GM11168 (cell line): ENCODE measurements at regions not wholly inside any gene's neighbourhood (a gene's known extent, or its start where the extent isn't known, plus 50 kb on each side); places are given as distances from the start of the nearest gene placed in this dataset.
"Not testable (repeated sequence)": the region's sequence is repeated elsewhere in the genome, so short reads cannot be mapped to it uniquely, and the experiment has no call there.

ENCODE experiments used
- in situ Hi-C: fragments of 300-500 bp; cut with MboI; formaldehyde crosslinking; loops from one replicate; pipeline ENCODE4 v1.12.0; 2022; ENCODE audit warnings: low sequenced_read_pairs; ENCODE audit not compliant: unreplicated experiment

DNA sequence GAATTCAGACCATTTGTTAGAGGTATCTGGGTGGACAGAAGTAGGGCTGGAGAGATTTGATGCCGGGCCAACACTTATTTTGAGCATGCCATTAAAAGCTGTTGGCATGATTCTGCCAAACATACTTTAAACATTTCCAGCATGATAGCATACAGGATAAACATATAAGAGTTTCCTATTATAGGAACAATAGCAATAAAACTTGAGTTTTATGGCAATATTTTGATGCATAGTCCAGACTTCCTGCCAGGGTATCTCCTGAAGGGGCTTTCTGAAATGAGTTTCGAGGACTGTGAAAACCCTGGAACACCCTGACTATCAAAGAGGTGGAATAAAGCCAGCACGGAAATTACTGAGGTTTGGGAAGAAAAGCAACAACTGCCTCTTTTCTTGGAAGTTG is 1398.0 kb upstream of the NXPH2 start:
- in situ Hi-C loops: no loop called here

DNA sequence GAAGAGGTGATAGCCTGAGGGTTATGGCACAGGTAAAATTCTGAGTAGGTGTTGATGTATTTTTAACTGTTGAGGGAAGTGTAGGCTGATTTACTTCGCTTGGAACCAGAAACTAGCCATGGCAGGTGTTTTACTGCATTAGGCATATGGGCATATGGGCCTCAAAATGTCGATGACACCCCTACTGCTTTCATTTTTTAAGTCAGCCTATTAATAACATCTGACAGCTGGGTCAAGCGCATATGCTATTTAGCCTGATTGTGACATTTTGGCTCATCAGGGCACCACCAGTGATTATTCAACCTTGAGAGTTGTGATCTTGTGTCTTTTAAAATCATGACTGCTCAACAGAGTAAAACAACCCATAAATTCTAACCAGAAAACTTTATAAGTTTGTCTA is 1396.9 kb upstream of the NXPH2 start:
- in situ Hi-C loops: no loop called here

DNA sequence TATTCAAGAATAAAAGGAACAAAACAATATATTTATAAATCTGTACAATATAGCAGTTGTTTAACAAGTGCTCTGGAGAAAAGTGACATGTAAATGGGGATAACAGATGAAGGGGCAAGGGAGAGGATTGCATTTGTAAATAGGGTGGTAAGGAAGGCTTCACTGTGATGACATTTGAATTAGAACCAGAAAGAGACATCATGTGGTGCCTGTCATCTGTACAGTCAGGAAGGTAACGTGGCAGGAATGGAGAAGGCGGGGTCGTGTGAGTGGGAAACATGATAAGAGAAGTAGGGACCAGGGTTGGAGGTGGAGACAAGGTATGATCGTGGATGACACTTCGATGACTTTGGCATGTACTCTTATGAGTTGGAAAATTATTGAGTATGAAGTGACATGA is 1393.6 kb upstream of the NXPH2 start:
- in situ Hi-C loops: no loop called here

DNA sequence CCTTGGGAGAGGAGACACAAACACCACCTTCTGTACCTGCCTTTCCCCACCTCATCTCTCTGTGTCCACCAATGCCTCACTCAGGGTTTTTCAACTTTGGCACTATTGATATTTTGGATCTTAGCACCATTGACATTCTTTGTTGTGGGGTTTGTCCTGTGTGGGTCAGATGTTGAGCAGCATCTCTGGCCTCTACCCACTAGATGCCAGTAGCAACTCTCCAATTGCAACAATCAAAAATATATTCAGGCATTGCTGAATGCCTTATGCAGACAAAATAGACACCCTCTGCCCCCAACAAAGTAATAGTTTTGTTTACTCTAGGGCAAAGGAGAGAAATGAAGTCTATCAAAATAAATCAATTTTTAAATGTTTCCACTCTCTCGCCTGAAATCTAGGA is 1384.3 kb upstream of the NXPH2 start:
- in situ Hi-C loops: no loop called here

DNA sequence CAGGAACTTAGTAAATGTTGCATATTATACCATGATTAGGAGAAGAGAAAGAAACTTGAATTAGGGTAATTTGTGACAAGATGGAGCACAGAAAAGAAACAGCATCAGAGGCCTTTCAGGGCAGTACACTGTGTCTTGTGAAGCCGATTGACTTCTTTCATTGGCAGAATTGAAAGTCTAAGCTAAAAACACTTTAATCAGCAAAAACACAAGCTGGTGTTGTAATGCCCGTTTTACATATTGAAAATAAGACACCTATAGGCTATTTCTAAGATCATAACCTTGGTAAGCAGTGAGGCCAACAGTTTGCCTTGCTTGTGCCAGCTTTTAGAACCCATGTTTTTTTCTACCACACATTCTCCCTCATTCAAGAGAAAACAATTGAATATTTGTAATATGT is 1378.1 kb upstream of the NXPH2 start:
- in situ Hi-C loops: no loop called here

DNA sequence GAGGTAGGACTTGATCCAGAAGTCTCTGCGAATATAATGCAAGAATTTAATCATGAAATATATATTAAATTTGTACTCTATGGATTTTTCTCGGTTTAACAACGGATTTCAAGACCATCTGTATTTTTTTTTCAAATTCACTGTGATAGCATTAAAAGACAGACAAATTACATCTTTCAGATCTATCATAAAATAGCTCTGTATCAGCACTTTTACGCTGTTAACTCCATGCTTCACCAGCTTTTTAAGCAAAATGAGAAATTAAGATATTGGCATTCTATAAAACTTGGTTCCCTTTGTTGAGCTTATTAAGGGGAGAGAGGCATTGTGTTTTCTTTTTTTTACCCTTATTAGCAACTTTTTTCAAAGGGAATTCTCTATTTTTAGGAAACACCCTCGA is 1377.6 kb upstream of the NXPH2 start:
- in situ Hi-C loops: no loop called here

DNA sequence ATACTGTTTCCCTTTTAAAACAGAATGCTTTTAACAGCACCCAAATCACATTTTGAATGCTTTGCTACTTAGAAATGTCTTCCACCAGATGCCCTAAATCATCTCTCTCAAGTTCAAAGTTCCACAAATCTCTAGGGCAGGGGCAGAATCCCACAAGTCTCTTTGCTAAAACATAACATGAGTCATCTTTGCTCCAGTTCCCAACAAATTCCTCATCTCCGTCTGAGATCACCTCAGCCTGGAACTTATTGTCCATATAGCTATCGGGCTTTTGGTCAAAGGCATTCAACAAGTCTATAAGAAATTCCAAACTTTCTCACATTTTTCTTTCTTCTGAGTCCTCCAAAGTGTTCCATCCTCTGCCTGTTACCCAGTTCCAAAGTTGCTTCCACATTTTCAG is 1374.5 kb upstream of the NXPH2 start:
- in situ Hi-C loops: no loop called here

DNA sequence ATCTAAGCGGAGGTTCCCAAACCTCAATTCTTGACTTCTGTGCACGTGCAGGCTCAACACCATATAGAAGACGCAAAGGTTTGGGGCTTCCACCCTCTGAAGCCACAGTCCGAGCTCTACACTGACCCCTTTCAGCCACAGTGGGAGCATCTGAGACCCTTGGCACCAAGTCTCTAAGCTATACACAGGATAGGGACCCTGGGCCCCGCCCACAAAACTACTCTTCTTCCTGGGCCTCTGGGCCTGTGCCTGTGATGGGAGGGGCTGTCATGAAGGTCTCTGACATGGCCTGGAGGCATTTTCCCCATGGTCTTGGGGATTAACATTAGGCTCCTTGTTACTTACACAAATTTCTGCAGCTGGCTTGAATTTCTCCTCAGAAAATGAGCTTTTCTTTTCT is 1374.1 kb upstream of the NXPH2 start:
- in situ Hi-C loops: no loop called here

DNA sequence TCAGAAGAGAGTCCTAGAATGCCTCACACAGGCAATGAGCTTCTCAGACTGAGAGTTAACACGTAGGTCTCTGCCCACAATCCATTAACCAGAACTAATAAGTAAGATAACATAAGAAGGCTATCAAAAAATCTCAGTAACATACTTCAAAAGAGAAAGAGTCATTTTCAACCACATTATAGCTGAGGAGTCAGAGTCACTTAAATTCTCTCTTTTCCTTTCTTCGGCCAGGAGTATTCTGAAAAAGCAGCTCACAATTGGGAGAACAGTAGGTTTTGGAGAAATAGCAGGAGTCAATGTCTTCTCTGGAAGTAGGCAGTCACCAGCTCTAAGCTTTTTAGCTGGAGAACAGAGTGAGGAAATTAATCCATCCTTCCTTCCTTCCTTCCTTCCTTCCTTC is 1364.4 kb upstream of the NXPH2 start:
- in situ Hi-C loops: no loop called here

DNA sequence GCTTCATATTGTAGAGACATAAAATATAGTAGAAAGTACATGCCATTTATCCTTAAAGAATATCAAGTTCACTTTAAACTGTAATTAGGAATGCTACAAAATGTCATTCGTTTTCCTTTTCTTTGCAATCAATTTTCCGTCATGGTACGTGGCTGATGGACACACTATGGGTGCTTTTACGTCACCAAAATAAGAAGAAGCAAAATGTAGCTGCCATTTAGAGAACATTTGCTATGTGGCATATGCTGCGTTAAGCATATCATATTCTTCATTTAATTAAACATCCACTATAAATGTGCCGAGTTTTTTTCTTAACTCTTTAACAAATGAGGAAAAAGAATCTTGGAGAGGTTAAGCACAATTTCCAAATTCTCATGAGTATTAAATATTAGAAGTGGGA is 1358.5 kb upstream of the NXPH2 start:
- in situ Hi-C loops: no loop called here

DNA sequence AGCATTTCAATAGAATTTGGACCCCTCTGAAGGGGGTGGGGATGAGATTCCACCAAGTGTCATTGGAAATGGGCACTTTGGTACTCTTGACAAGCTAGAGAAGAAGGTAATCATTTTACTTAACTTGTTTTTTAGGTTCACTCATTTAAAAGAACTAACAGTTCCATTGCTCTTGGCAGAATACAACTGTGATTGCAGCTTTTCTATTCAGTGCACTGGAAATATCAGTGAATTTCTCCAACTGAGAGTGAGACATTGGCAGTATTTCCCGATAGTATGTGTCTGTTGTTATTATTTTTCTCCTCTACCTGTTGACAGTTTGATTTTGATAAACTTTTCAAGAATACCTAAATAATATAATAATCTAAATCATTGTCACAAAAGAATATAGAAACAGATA is 1356.7 kb upstream of the NXPH2 start:
- in situ Hi-C loops: no loop called here

DNA sequence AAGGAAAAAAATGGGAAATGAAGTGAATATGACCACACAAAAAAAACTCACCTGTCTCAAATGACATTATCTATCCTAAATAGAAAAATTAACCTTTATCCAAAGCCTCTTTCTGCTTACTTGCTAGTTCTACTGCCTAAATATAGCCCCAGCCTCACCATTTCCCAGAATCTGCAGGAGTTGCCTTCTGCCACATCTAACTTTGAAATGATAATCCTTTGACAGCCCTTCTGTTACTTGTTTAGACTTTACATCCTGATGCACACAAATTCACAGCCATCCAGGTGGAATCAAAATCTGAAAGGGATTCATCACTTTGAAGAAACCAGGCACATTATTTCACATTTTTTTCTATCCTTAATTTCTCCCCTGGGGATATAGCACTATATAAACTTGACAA is 1356.2 kb upstream of the NXPH2 start:
- in situ Hi-C loops: no loop called here

DNA sequence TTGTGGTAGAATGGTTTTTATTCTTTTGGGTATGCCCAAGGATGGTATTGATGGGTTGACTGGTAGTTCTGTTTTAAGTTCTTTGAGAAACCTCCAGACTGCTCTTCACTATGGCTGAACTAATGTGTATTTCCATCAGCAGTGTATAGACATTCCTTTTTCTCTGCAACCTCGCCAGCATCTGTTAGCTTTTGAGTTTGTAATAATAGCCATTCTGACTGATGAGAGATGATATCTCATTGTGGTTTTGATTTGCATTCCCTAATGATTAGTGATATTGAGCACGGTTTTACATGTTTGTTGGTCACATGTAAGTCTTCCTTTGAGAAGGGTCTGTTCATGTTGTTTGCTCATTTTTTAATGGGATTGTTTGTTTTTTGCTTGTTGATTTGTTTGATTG is 1348.7 kb upstream of the NXPH2 start:
- in situ Hi-C loops: no loop called here

DNA sequence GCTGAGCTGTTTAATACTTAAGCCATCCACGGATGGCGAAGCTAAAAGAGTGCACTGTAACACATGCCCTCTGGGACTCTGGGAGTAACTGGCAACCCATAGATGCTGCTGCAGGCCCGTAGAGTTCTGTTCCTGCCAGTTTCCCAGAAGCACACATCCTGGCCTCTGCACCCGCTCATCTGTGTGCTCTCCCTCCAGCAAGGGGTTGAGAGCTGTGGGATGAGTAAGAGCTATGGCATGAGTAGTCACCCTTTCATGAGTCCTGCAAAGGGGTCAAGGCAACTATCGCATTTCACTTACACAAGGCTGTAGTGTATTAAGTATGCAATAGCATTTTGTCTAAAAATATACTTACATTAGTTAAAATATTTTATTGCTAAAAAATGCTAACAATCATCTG is 1341.8 kb upstream of the NXPH2 start:
- in situ Hi-C loops: no loop called here

DNA sequence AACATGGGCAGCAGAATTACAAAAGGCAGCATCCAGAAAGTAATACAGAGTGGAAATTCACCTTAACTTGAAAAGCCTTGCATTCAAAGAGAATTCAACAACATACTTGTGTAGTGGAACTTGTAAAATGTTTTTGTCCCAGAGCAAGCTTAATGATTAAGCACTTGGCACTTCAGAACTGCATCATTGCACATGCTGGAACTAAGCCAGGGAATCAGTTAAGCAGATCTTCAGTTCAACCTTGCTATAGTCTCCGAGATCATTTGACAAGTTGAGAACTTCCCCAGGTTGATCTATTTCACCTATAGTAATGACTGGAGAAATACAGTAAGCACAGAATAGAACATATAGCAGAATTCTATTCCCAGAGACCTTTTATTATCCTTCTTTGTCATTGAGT is 1337.2 kb upstream of the NXPH2 start:
- in situ Hi-C loops: no loop called here

DNA sequence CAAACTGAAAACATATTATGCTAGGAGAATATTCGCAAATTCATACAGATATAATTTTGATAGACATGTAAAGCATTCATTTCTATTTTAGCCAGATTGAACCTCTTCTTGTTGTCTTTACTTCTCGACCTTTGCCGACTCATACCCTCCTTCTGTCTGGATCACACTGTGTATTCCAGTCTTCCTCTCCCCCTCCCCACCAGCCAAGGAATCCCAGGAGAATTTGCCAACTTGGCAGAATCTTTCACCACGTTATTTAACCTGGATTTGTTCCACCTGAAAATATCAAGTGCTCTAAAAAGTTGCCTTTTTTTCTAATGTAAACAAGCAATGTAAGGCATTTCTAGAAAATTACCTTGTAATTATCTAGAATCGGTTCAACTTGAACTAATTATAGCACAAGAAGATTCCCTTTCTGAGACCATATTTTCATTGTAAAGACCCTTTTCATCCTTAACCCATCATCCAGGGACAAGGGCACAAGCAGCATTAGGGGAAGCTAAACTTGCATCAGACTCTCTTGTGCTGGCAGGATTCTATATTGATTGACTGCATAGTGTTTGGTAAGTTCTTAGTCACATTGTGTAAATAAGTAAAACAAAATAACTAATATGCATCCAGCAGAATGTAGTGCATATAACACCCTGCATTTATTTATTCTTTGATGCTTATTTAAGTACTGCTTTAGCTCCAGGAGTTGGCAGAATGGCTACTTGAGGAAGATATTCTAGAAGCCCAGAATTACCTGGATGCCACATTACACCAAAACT is 1328.7 kb upstream of the NXPH2 start:
- in situ Hi-C loops: no loop called here

DNA sequence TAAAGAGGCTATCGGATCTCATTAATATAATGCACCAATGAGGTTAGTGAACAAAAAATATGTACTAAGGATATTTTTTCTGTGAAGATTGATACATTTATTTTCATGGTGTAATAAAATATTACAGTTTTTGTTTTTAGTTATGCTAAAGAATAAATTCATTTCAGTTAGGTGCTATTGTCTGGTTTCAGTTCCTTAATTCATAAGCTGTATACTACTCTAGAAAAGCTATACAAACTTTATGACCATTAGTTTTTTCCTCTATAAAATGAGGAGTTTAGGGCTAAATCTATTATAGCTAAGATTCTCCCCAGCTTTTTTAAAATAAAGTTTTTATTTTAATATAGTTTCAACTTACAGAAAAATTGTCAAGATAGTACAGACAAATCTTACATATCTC is 1311.7 kb upstream of the NXPH2 start:
- in situ Hi-C loops: no loop called here

DNA sequence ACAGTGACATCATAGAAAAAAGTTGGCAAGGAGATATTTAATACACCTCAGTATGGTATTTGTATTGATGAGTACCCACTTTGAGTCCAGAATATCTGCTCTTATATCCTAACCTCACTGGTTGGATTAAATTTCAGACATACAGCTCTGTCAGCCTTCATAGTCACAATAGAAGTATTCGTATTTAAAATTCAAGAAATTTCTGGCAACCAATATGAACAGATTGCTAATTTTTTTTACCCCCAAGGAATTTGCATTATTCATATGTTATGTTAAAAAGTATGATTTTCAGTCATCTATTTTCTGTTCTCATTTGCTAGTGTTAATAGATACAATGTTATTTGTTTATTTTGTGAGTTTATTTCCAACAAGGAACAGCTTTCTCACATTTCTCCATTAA is 1306.8 kb upstream of the NXPH2 start:
- in situ Hi-C loops: no loop called here

DNA sequence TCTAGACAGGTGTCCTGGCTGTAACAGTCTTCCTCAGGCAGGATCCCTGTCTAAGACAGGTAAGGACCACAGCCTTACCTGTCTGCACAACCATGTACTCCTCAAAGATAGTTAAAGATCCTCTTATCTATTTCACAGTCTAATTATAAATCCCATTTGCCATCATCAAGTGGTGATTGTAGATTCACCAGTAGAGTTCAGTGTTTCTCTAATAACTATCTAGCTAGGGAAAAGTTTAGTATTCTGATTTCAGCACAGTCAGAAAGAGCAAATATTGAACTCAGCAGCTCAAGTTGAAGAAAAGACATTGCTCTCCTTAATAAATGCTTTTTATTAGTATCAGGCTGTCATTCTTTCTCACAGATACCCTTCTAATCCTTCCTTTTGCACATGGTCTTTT is 1305.5 kb upstream of the NXPH2 start:
- in situ Hi-C loops: no loop called here

DNA sequence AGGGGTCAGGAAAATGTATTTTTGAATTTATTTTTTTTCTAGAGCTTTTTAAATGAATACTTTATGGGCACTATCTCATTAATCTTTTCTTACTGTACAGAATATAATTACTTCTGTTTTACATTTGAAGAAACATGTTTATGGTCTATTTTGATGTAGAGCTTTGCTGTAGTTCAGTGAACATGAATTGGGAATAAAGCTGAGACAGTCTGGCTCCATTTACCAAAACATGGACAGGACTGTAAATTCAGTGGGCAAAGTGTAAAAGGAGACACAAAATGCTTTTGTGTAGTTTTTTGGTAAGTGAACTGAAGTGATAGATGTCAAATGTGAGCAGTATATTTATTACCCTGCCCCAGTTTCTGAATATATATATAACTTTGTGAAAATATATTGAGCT is 1298.8 kb upstream of the NXPH2 start:
- in situ Hi-C loops: no loop called here

DNA sequence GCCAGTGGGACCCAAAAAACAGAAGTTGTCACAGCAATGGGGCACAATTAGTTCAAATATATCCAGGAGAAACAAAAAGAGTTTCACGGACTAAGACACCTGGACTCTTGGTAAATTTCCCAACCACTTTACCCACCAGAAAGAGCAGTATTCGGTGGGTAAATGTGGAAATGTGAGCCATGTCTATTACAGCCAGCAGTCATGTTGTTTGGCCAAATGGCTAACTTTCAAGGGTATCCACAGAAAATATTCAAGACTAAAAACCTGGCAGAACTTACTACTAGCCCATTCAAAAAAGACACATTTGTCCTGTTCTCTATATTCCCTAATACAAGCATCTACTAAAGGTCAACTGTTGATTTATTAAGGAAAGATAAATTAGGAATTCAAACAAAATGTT is 1296.0 kb upstream of the NXPH2 start:
- in situ Hi-C loops: no loop called here

DNA sequence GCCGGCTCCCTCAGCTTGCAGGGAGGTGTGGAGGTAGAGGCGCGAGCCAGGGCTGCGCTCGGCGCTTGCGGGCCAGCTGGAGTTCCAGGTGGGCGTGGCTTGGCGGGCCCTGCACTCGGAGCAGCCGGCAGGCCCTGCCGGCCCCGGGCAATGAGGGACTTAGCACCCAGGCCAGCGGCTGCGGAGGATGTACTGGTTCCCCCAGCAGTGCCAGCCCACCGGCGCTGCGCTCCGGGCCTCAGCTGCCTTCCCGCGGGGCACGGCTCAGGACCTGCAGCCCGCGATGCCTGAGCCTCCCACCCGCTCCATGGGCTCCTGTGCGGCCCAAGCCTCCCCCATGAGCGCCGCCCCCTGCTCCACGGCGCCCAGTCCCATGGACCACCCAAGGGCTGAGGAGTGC is 1293.6 kb upstream of the NXPH2 start:
- in situ Hi-C loops: not testable (repeated sequence)

DNA sequence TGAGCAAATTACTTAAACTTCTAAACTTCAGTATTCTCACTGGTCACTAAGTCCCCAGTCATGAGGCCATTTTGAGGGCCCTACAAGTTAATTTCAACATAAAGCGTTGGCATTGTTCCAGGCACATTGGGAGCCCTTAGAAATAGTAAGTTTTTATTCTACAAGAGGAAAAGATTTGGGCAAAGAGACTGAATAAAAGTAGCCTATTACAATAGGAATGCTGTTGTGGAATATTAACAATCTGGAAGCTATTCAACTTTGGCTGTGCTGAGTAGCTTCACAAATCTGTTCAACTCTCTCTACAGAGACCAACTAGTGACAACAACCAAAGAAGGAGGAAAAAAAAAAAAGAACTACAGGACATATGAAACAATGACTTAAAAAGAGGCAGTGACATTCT is 1287.5 kb upstream of the NXPH2 start:
- in situ Hi-C loops: no loop called here
